Pons (tissue), 1 donor: ENCODE measurements at regions not wholly inside any gene's neighbourhood (a gene's known extent, or its start where the extent isn't known, plus 50 kb on each side); places are given as distances from the start of the nearest gene placed in this dataset.

ENCODE experiments used
- DNase-seq: peaks from one replicate; pipeline ENCODE4 v3.0.0-alpha.2; 2016; ENCODE audit warnings: low spot score

- no peak for DNase-seq
These were observed 251.2 kb downstream of the BAMBI start for GRCh38 chr10:28928484-28928883.

- DNase-seq = no peak
These were observed 252.6 kb downstream of the BAMBI start for GRCh38 chr10:28929942-28930341.

- no peak for DNase-seq
These were observed 253.5 kb downstream of the BAMBI start for GRCh38 chr10:28930514-28931495.

GRCh38 chr10:28935061-28935460 lies 257.7 kb downstream of the BAMBI start:
- no peak for DNase-seq

- DNase-seq = no peak
These were observed 260.6 kb downstream of the BAMBI start for GRCh38 chr10:28937959-28938358.

- DNase-seq = no peak
These were observed 261.4 kb downstream of the BAMBI start for GRCh38 chr10:28938745-28939144.

GRCh38 chr10:28939281-28940157 lies 262.2 kb downstream of the BAMBI start:
- DNase-seq = no peak

GRCh38 chr10:28940158-28940888 lies 263.0 kb downstream of the BAMBI start:
- no peak for DNase-seq

GRCh38 chr10:28942012-28942411 lies 264.7 kb downstream of the BAMBI start:
- DNase-seq = no peak

- DNase-seq = no peak
These were observed 268.6 kb downstream of the BAMBI start for GRCh38 chr10:28945959-28946358.

GRCh38 chr10:28946479-28946878 lies 269.2 kb downstream of the BAMBI start:
- no peak for DNase-seq

- DNase-seq = no peak
These were observed 269.9 kb downstream of the BAMBI start for GRCh38 chr10:28947171-28947570.

GRCh38 chr10:28948046-28948445 lies 270.7 kb downstream of the BAMBI start:
- DNase-seq = no peak

- DNase-seq = no peak
These were observed 272.0 kb downstream of the BAMBI start for GRCh38 chr10:28949005-28950004.

- DNase-seq = no peak
These were observed 274.2 kb downstream of the BAMBI start for GRCh38 chr10:28951484-28951883.

- no peak for DNase-seq
These were observed 275.2 kb downstream of the BAMBI start for GRCh38 chr10:28952523-28952922.

- no peak for DNase-seq
These were observed 276.9 kb downstream of the BAMBI start for GRCh38 chr10:28954211-28954610.

GRCh38 chr10:28958468-28958867 lies 281.1 kb downstream of the BAMBI start:
- DNase-seq = no peak

- no peak for DNase-seq
These were observed 282.7 kb downstream of the BAMBI start for GRCh38 chr10:28959850-28960501.

GRCh38 chr10:28962768-28963167 lies 285.4 kb downstream of the BAMBI start:
- DNase-seq = no peak
